HepG2 (cell line): ENCODE measurements at regions not wholly inside any gene's neighbourhood (a gene's known extent, or its start where the extent isn't known, plus 50 kb on each side); places are given as distances from the start of the nearest gene placed in this dataset.

Experiments used
- ATAC-seq: fragments of 200-7000 bp; cut with Tn5 transposase; 3 replicates; pipeline ENCODE4 v1.9.1; 2020; ENCODE audit warnings: mild to moderate bottlenecking, moderate library complexity
- BruUV-seq: library from RNA; stranded (reverse); fragments of 400-500 nt; replicated peaks from 2 replicates; lab custom pipeline; 2021; lab: Mats Ljungman, UMichigan
- CTCF ChIA-PET: fragments of 300-600 bp; formaldehyde crosslinking; extraction: SDS; loops from one replicate; lab custom pipeline; 2021; ENCODE audit warnings: low total read pairs, inconsistent platforms, low intra/inter-chr PET ratio; lab: Yijun Ruan, JAX
- POLR2A ChIA-PET: fragments of 350-600 bp; sonication (Branson Sonifier 250); formaldehyde crosslinking; loops from one replicate; lab custom pipeline; 2020; ENCODE audit warnings: antibody characterized with exemption, inconsistent platforms; lab: Yijun Ruan, JAX
- DNase-seq: peaks from one replicate; pipeline ENCODE4 v3.0.0-alpha.2; 2015; ENCODE audit warnings: low spot score
- FAIRE-seq: peaks from 3 replicates; lab custom pipeline; 2011; peaks lifted over from hg19 to GRCh38; lab: Jason Lieb, UNC
- H2AFZ ChIP-seq: one replicate; pipeline ENCODE4 v1.6.1; 2011; ENCODE audit warnings: low read length, inconsistent platforms
- H3K27ac ChIP-seq: fragments of 300-600 bp; 3 replicates; pipeline ENCODE4 v1.8.0; 2011; ENCODE audit warnings: mixed run types, mild to moderate bottlenecking, mixed read lengths, low read length, inconsistent platforms; ENCODE audit not compliant: insufficient read depth; ENCODE audit errors: extremely low read length
- H3K27me3 ChIP-seq, 2 experiments: fragments of 200-600 bp in 1 of 2; 2 replicates in 1 of 2; 3 replicates in 1 of 2; pipeline versions ENCODE4 v1.6.0 to v1.8.0; 2011; ENCODE audit warnings: low read length in 2 of 2, mild to moderate bottlenecking in 2 of 2, moderate library complexity in 2 of 2, inconsistent platforms in 1 of 2; ENCODE audit not compliant: insufficient read depth in 2 of 2, control insufficient read depth in 1 of 2
- H3K36me3 ChIP-seq, 2 experiments: fragments of 200-600 bp in 1 of 2; replicated peaks in 1 of 2; 2 replicates in 1 of 2; 3 replicates in 1 of 2; pipeline versions ENCODE4 v1.5.1 to v1.8.0; 2011; ENCODE audit warnings: low read length in 2 of 2, inconsistent platforms in 1 of 2; ENCODE audit not compliant: insufficient read depth in 2 of 2, control insufficient read depth in 1 of 2
- H3K4me1 ChIP-seq: 2 replicates; pipeline ENCODE4 v1.5.1; 2012; ENCODE audit warnings: low read length, inconsistent platforms; ENCODE audit not compliant: insufficient read depth
- H3K4me2 ChIP-seq: 2 replicates; pipeline ENCODE4 v1.6.0; 2011; ENCODE audit warnings: low read depth, low read length, inconsistent platforms
- H3K4me3 ChIP-seq, 3 experiments: fragments of 200-600 bp in 1 of 3; sonication (generic), shearing (Covaris generic) in 1 of 3; replicated peaks in 1 of 3; 2 replicates each; pipeline ENCODE4 v1.5.1; 2011 to 2016; ENCODE audit warnings: low read length in 3 of 3, inconsistent platforms in 2 of 3, low read depth in 2 of 3, mild to moderate bottlenecking in 2 of 3, control low read depth in 1 of 3, mixed read lengths in 1 of 3; ENCODE audit not compliant: insufficient read depth in 1 of 3
- H3K79me2 ChIP-seq: one replicate; pipeline ENCODE4 v1.6.1; 2011; ENCODE audit warnings: low read length, inconsistent platforms; ENCODE audit not compliant: insufficient read depth
- H3K9ac ChIP-seq: 2 replicates; pipeline ENCODE4 v1.6.0; 2011; ENCODE audit warnings: mild to moderate bottlenecking, low read depth, low read length, inconsistent platforms; ENCODE audit not compliant: insufficient read depth
- H3K9me3 ChIP-seq: 2 replicates; pipeline ENCODE4 v1.5.1; 2012; ENCODE audit warnings: mild to moderate bottlenecking, low read length
- H4K20me1 ChIP-seq: 2 replicates; pipeline ENCODE4 v1.6.0; 2011; ENCODE audit warnings: inconsistent platforms, mild to moderate bottlenecking, low read length, moderate library complexity; ENCODE audit not compliant: insufficient read depth
- ADNP ChIP-seq: sonication (generic); formaldehyde crosslinking; IDR thresholded peaks from 2 replicates; pipeline ENCODE4 v1.4.0; 2020; ENCODE audit warnings: missing genetic modification reagents
- FOXA3 ChIP-seq: IDR thresholded peaks from 2 replicates; pipeline ENCODE4 v1.6.1; 2016; ENCODE audit warnings: missing genetic modification reagents, missing compliant biosample characterization
- HNF1B ChIP-seq: sonication (generic); formaldehyde crosslinking; IDR thresholded peaks from 2 replicates; pipeline ENCODE4 v1.5.1; 2020; ENCODE audit warnings: mild to moderate bottlenecking, moderate library complexity, missing genetic modification reagents
- NFKBIZ ChIP-seq: IDR thresholded peaks from 2 replicates; pipeline ENCODE4 v1.6.1; 2018; ENCODE audit warnings: missing genetic modification reagents, missing compliant biosample characterization
- PAWR ChIP-seq: sonication (generic); formaldehyde crosslinking; IDR thresholded peaks from 2 replicates; pipeline ENCODE4 v1.4.0; 2020; ENCODE audit warnings: missing genetic modification reagents, mild to moderate bottlenecking, borderline replicate concordance
- PRDM15 ChIP-seq: sonication (generic); formaldehyde crosslinking; IDR thresholded peaks from 2 replicates; pipeline ENCODE4 v1.4.0; 2020; ENCODE audit warnings: missing genetic modification reagents
- RFXAP ChIP-seq: sonication (generic); formaldehyde crosslinking; IDR thresholded peaks from 2 replicates; pipeline ENCODE4 v1.4.0; 2020; ENCODE audit warnings: missing genetic modification reagents, borderline replicate concordance
- ZC3H13 ChIP-seq: sonication (generic); formaldehyde crosslinking; IDR thresholded peaks from 2 replicates; pipeline ENCODE4 v1.8.1; 2023; ENCODE audit warnings: mild to moderate bottlenecking, missing genetic modification reagents, moderate library complexity
- ZNF468 ChIP-seq: sonication (generic); formaldehyde crosslinking; IDR thresholded peaks from 2 replicates; pipeline ENCODE4 v1.8.0; 2022; ENCODE audit warnings: mild to moderate bottlenecking, moderate library complexity, missing genetic modification reagents
- WGBS: methylation state at CpG from one replicate; pipeline ENCODE4 v1.1.6; 2017; ENCODE audit warnings: low lambda C conversion rate; 5-methylcytosine and 5-hydroxymethylcytosine counted together
- in situ Hi-C: cut with HindIII; loops from 2 replicates; pipeline ENCODE4 v1.10.0; 2017; ENCODE audit warnings: low pct_unique_long_range_greater_than_20kb; ENCODE audit not compliant: extremely low pct_ligation_motif_present
- intact Hi-C: fragments of 100-400 bp; cut with micrococcal nuclease; formaldehyde crosslinking; loops from one replicate; pipeline ENCODE4 v1.10.0; 2022; ENCODE audit not compliant: unreplicated experiment
- TF ChIP-seq, protein P1 (sequence below): sonication (generic); formaldehyde crosslinking; IDR thresholded peaks from 2 replicates; pipeline ENCODE4 v1.9.0; 2021; ENCODE audit warnings: missing genetic modification reagents, borderline replicate concordance

DNA sequence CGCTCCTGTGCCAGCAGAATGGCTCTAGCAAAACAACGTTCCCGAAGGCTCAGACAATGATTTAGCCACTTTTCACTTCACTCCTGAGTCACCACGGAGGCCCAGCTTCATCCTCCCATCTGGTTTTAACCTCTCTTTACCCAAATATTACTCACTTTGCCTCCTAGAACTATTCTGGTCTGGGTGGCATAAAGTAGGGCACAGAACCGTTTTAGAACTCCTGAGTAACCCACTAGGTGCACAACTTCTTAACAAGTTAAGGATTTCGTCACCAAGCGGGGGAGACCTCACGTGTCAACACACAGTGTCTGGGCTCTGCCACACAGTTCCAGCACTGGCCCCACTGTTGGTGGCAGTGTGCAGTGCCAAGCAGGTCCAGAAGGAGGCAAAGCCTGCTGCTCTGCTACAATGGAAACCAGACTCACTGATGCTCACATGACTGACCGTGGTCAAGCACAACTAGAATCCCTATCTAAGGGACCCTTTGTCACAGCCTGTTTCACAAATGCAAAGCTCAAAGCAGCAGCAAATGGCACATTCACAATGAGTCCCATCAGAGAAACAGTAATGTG, 121.7 kb downstream of the SIPA1L2 start:
- Histone ChIP-seq H3K9ac (no peak overlapping the region), H3K4me1 (no peaks in the 10 kb centered on the region), H4K20me1 (no peaks in the 10 kb centered on the region), H3K79me2 (no peaks in the 10 kb centered on the region), H3K36me3 (no peaks in the 10 kb centered on the region), H3K27me3 (peaks cover 0 to 9% of the 10 kb centered on the region in 2 experiments; a peak in 2 of 5 replicates), H3K27ac (no peak overlapping the region), H3K4me3 (no peak overlapping the region), H3K4me2 (no peak overlapping the region), H2AFZ (no peak overlapping the region), H3K9me3 (no peaks in the 10 kb centered on the region)
- no peak for TF ChIP-seq ZC3H13 (CRISPR knock-in tag)
- no peak for TF ChIP-seq PRDM15 (CRISPR knock-in tag)
- no peak for TF ChIP-seq NFKBIZ (CRISPR knock-in tag)
- no peak for TF ChIP-seq FOXA3 (CRISPR knock-in tag)
- TF ChIP-seq PAWR = no peak
- TF ChIP-seq, protein P1, sequence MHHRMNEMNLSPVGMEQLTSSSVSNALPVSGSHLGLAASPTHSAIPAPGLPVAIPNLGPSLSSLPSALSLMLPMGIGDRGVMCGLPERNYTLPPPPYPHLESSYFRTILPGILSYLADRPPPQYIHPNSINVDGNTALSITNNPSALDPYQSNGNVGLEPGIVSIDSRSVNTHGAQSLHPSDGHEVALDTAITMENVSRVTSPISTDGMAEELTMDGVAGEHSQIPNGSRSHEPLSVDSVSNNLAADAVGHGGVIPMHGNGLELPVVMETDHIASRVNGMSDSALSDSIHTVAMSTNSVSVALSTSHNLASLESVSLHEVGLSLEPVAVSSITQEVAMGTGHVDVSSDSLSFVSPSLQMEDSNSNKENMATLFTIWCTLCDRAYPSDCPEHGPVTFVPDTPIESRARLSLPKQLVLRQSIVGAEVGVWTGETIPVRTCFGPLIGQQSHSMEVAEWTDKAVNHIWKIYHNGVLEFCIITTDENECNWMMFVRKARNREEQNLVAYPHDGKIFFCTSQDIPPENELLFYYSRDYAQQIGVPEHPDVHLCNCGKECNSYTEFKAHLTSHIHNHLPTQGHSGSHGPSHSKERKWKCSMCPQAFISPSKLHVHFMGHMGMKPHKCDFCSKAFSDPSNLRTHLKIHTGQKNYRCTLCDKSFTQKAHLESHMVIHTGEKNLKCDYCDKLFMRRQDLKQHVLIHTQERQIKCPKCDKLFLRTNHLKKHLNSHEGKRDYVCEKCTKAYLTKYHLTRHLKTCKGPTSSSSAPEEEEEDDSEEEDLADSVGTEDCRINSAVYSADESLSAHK = no peak
- TF ChIP-seq RFXAP (CRISPR knock-in tag) = no peak
- TF ChIP-seq ZNF468 (CRISPR knock-in tag) = no peak
- no peak for TF ChIP-seq HNF1B (CRISPR knock-in tag)
- TF ChIP-seq ADNP (CRISPR knock-in tag) = no peak
- intact Hi-C loops = no loop called here
- 20% methylated on average over 8 of the region's 9 CpGs for WGBS
- in situ Hi-C loops = no loop called here
- CTCF ChIA-PET = no interaction called here
- no peak for FAIRE-seq
- ATAC-seq = peak; percentile 33; the same call in 1 of the 3 replicates
- POLR2A ChIA-PET = no interaction called here
- no TSS peak for BruUV-seq
- no peak for DNase-seq
